GM12891 (cell line): ENCODE measurements at regions not wholly inside any gene's neighbourhood (a gene's known extent, or its start where the extent isn't known, plus 50 kb on each side); places are given as distances from the start of the nearest gene placed in this dataset.

ENCODE experiments used
- PAX5 ChIP-seq: IDR thresholded peaks from 2 replicates; pipeline ENCODE4 v1.6.1; 2011; ENCODE audit warnings: low read length, moderate library complexity, mild to moderate bottlenecking; ENCODE audit not compliant: insufficient read depth, severe bottlenecking
- POLR2A ChIP-seq: IDR thresholded peaks from 2 replicates; pipeline ENCODE4 v1.6.1; 2011; ENCODE audit warnings: low read depth, low read length, control low read depth
- POLR2AphosphoS5 ChIP-seq: IDR thresholded peaks from 2 replicates; pipeline ENCODE4 v1.6.1; 2011; ENCODE audit warnings: low read depth, low read length, control low read depth
- POU2F2 ChIP-seq: IDR thresholded peaks from 2 replicates; pipeline ENCODE4 v1.6.1; 2011; ENCODE audit warnings: low read depth, mild to moderate bottlenecking, control low read depth, low read length, moderate library complexity
- TAF1 ChIP-seq: IDR thresholded peaks from 2 replicates; pipeline ENCODE4 v1.6.1; 2011; ENCODE audit warnings: low read depth, low read length, control low read depth

- TF ChIP-seq POLR2A (no peak), TAF1 (no peak), POLR2AphosphoS5 (no peak), PAX5 (no peak), POU2F2 (no peak)
Measured at GRCh38 chr10:31686599-31686998, 242.0 kb downstream of the ARHGAP12 start.
